ENCODE measurements at regions not wholly inside any gene's neighbourhood (a gene's known extent, or its start where the extent isn't known, plus 50 kb on each side); places are given as distances from the start of the nearest gene placed in this dataset.

DNA sequence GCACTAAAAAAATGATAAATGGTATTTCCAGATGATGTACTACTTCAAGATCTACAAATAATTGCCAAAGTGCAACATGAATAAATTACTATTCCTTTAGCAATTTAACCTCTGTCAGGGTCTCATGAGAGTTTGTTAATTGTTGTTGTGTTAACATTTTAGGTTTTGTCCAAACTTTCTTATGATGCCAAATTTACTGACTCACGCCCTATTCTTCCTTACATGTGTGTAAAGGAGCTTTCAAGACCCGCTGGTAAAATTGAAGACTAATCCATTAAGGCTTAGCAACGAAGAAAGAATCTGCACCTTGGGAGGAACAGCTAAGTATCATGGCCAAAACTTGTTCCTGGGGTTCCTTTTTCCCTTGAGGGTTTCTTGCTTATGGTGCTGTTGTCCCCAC, 252.7 kb upstream of the JADE1 start:
- Mint-ChIP-seq H3K27me3 (peaks cover 8% of the 10 kb centered on the region), H3K9me3 (ENCODE audit: low read depth) (no peaks in the 10 kb centered on the region)
- intact Hi-C loops (cut with DNase I, micrococcal nuclease) = loop anchor here in 1 of 2 experiments (10.0 kb wide), 1 partner anchor 548 kb away; no protein-coding TSS in a partner anchor

DNA sequence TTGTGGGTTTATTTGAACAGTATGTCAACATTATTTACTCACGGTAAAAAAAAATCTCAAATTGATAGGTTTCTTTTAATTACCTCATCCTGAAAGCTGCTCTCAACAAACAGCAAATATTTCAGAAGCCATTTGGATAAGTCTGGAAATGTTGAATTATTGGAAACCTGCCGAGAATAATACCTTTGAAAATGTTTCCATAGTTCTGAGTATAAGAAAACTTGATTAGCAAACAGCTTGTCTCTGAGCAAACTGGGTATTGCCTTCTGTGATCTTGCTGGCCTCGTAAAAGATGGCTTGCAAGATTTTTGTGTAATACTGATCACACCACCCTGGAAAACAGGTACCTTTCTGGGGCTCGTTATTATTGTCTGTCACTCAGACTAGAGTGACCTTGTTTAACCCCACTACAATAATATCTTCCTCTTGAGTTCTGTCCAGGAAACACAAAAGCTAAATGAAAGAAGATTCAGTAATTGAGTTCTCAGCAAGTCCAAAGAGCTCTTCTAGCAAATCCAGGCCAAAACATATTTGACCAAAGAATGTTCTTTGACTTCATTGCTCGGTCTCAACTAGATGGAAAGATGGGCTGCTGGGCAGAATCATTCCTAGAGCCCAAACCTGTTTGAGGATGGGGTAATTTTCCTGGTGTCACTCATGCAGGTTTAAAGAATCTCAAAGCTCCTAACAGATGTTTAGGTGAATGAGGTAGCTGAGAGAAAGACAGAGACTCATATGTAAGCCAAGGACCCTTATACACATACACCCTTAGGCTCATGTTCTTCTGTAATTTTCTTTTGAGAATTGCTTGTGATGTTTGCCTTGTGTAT, 255.6 kb upstream of the JADE1 start:
- no peak overlapping the region for H3K27ac Mint-ChIP-seq
- no peaks in the 10 kb centered on the region for H3K36me3 Mint-ChIP-seq (ENCODE audit: low read depth)
- peak; percentile 8 for ATAC-seq
- ChIA-PET CTCF (interaction anchor here (0.6 to 2.9 kb wide), 5 partner anchors 10 to 99 kb away, joined by 3 to 12 read pairs (median 3); no protein-coding TSS in a partner anchor), POLR2A (interaction anchor here (0.5 to 0.6 kb wide), 2 partner anchors 135 to 260 kb away, joined by 3 read pairs; no protein-coding TSS in a partner anchor)
- no peak for DNase-seq
- peaks cover 13% of the 10 kb centered on the region for H3K4me1 Mint-ChIP-seq
- no peaks in the 10 kb centered on the region for H3K9me3 Mint-ChIP-seq (ENCODE audit: low read depth)
- H3K27me3 Mint-ChIP-seq = peaks cover 8% of the 10 kb centered on the region
- H3K4me3 Mint-ChIP-seq = peak overlapping the region; percentile 76
- intact Hi-C loops (cut with DNase I, micrococcal nuclease) = loop anchor here (5.0 to 10.0 kb wide), 3 partner anchors 102 to 551 kb away; no protein-coding TSS in a partner anchor

More for the DNA sequence above, 252.7 kb upstream of the JADE1 start:
- ATAC-seq (no peak), DNase-seq (no peak)
- Mint-ChIP-seq H3K4me1 (peaks cover 13% of the 10 kb centered on the region), H3K27ac (no peak overlapping the region), H3K4me3 (no peak overlapping the region), H3K36me3 (ENCODE audit: low read depth) (no peaks in the 10 kb centered on the region)
- CTCF ChIA-PET = interaction anchor here (1.0 kb wide), 1 partner anchor 18 kb away, joined by 9 read pairs; no protein-coding TSS in a partner anchor
- POLR2A ChIA-PET = no interaction called here

DNA sequence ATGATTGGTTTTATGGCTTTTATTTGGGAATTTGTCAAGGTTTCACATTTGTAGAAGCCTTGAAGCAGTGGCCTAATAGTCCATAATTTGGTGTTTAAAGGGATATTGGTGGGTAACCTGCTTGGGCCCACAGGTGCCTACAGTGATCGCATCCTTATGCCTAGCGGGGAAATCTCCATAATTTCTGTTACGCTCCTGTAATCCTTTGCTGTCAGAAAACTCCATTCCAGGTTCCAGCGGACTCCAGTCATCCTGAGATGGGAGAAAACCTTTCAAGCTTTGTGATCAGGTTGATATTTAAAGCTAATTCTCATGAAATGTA, 257.0 kb upstream of the JADE1 start:
- H3K27me3 Mint-ChIP-seq = peaks cover 8% of the 10 kb centered on the region
- POLR2A ChIA-PET = interaction anchor here (0.6 kb wide), 1 partner anchor 110 kb away, joined by 4 read pairs; no protein-coding TSS in a partner anchor
- H3K27ac Mint-ChIP-seq = no peak overlapping the region
- DNase-seq (no peak), ATAC-seq (no peak)
- CTCF ChIA-PET = interaction anchor here (0.9 to 2.9 kb wide), 5 partner anchors 11 to 99 kb away, joined by 3 to 12 read pairs (median 4); no protein-coding TSS in a partner anchor
- no peaks in the 10 kb centered on the region for H3K9me3 Mint-ChIP-seq (ENCODE audit: low read depth)
- peaks cover 13% of the 10 kb centered on the region for H3K4me1 Mint-ChIP-seq
- no peaks in the 10 kb centered on the region for H3K36me3 Mint-ChIP-seq (ENCODE audit: low read depth)
- intact Hi-C loops (cut with DNase I, micrococcal nuclease) = loop anchor here (5.0 to 10.0 kb wide), 3 partner anchors 100 to 552 kb away; no protein-coding TSS in a partner anchor
- peak overlapping the region; percentile 76 for H3K4me3 Mint-ChIP-seq

DNA sequence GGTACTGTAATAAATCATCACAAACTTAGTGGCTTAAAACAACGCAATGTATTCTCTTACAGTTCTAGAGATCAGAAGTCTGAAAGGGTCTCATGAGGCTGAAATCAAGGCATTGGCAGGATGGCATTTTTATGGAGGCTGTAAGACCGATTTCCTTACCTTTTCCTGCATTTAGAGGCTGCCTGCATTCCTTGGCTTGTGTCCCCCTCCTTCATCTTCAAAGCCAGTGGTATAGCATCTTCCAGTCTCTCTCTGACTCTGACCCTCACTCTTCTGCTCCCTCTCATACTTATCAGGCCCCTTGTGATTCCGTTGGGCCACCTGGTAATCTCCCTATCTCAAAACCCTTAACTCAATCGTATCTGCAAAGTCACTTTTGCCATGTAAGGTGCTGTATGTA, 258.2 kb upstream of the JADE1 start:
- CTCF ChIA-PET = no interaction called here
- H3K27ac Mint-ChIP-seq = no peak overlapping the region
- H3K36me3 Mint-ChIP-seq (ENCODE audit: low read depth) = no peaks in the 10 kb centered on the region
- H3K9me3 Mint-ChIP-seq (ENCODE audit: low read depth) = no peaks in the 10 kb centered on the region
- DNase-seq (no peak), ATAC-seq (no peak)
- intact Hi-C loops (cut with DNase I, micrococcal nuclease) = loop anchor here (5.0 to 10.0 kb wide), 3 partner anchors 99 to 554 kb away; no protein-coding TSS in a partner anchor
- POLR2A ChIA-PET = no interaction called here
- peaks cover 13% of the 10 kb centered on the region for H3K4me1 Mint-ChIP-seq
- H3K4me3 Mint-ChIP-seq = no peak overlapping the region
- peaks cover 8% of the 10 kb centered on the region for H3K27me3 Mint-ChIP-seq

DNA sequence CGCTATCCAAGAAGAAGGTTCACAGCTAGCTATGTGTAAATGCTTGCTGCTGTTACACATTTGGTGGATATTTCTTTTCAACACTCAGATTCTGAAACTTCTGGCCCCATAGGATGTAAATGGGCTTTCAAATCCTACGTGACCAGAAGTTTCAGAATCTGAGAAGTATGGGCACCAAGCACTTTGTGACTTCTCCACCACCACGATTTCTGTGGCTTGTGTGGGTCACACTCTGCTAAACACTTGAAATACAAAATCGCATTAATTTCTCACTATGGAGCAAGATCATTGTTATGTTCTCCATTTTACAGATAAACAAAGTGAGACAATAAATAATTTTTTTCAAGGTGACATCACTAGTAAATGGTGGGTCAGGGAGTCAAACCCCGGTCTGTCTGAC, 259.4 kb upstream of the JADE1 start:
- DNase-seq (no peak), ATAC-seq (no peak)
- ChIA-PET POLR2A (no interaction called here), CTCF (no interaction called here)
- Mint-ChIP-seq H3K9me3 (ENCODE audit: low read depth) (no peaks in the 10 kb centered on the region), H3K27me3 (peaks cover 8% of the 10 kb centered on the region), H3K4me1 (peaks cover 13% of the 10 kb centered on the region), H3K36me3 (ENCODE audit: low read depth) (no peaks in the 10 kb centered on the region), H3K4me3 (no peak overlapping the region), H3K27ac (no peak overlapping the region)
- intact Hi-C loops (cut with DNase I, micrococcal nuclease) = loop anchor here (5.0 to 10.0 kb wide), 3 partner anchors 98 to 555 kb away; no protein-coding TSS in a partner anchor

DNA sequence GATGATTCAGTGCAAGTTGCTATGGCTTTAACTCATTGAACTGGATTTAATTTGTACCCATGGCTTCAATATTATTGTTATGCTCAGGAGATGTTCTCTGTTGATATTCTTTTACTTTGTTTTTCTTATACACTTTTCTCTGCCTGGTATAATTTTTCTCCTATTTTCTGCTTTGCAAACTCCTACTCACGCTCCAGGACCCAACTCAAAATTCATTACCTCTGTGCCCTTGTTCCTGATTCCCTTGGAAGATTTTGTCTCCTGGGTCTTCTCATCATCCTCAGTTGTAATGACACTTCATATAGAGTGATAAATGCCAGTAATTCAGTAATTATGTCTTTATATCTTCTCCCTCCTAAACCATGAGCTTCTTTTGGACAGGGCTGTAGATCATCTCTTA, 259.9 kb upstream of the JADE1 start:
- no peaks in the 10 kb centered on the region for H3K9me3 Mint-ChIP-seq (ENCODE audit: low read depth)
- intact Hi-C loops (cut with DNase I, micrococcal nuclease) = loop anchor here (5.0 to 10.0 kb wide), 3 partner anchors 97 to 555 kb away; no protein-coding TSS in a partner anchor
- H3K27ac Mint-ChIP-seq = no peak overlapping the region
- no peaks in the 10 kb centered on the region for H3K36me3 Mint-ChIP-seq (ENCODE audit: low read depth)
- CTCF ChIA-PET = no interaction called here
- H3K27me3 Mint-ChIP-seq = peaks cover 8% of the 10 kb centered on the region
- DNase-seq (no peak), ATAC-seq (no peak)
- POLR2A ChIA-PET = no interaction called here
- no peak overlapping the region for H3K4me3 Mint-ChIP-seq
- H3K4me1 Mint-ChIP-seq = peaks cover 13% of the 10 kb centered on the region

DNA sequence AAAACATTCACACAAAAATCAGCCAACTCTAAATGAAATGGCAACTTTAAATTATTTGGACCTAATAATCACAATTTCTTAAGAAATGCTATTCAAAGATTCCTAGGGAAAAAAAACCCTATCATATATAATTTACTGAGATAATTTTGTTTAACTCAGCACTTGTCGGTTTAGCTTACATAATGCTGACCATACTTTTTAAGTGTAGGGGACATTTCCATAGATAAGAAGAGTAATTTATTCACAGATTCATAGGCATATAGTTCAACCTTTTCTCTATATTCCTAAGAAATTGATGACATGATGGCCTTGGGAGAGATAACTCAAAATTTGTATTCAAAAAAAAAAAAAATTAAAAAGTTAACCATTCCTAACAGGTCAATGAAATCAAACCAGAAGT, 260.8 kb upstream of the PGRMC2 start:
- ATAC-seq (no peak), DNase-seq (no peak)
- H3K4me3 Mint-ChIP-seq = no peak overlapping the region
- POLR2A ChIA-PET = no interaction called here
- CTCF ChIA-PET = interaction anchor here (0.6 kb wide), 1 partner anchor 326 kb away, joined by 3 read pairs; no protein-coding TSS in a partner anchor
- no peaks in the 10 kb centered on the region for H3K36me3 Mint-ChIP-seq (ENCODE audit: low read depth)
- H3K27ac Mint-ChIP-seq = no peak overlapping the region
- intact Hi-C loops (cut with DNase I, micrococcal nuclease) = no loop called here
- no peaks in the 10 kb centered on the region for H3K9me3 Mint-ChIP-seq (ENCODE audit: low read depth)
- H3K27me3 Mint-ChIP-seq = peaks cover 8% of the 10 kb centered on the region
- H3K4me1 Mint-ChIP-seq = peaks cover 9% of the 10 kb centered on the region

DNA sequence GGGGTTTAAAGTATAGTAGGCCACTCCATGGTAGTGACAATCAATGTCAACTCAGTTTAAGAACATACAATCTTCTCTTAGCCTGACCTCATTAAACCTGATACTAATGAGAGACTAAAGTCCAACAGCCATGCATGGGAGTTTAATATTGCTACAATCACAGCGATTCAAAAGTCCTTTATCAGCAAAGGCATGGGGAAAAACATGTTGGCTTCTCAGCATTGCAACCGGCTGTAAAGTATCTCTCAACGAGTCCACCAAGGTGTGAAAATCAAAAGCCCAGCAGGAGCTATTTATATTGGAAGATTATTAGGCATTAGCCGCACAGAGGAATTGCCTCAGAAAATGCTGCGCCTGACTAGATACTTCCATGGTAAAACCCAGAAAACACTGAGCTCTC, 256.7 kb upstream of the PGRMC2 start:
- ChIA-PET CTCF (interaction anchor here (0.9 to 1.2 kb wide), 2 partner anchors 11 to 90 kb away, joined by 3 read pairs; no protein-coding TSS in a partner anchor), POLR2A (no interaction called here)
- H3K27ac Mint-ChIP-seq = no peak overlapping the region
- H3K36me3 Mint-ChIP-seq (ENCODE audit: low read depth) = no peaks in the 10 kb centered on the region
- H3K9me3 Mint-ChIP-seq (ENCODE audit: low read depth) = no peaks in the 10 kb centered on the region
- intact Hi-C loops (cut with DNase I, micrococcal nuclease) = no loop called here
- no peak overlapping the region for H3K4me3 Mint-ChIP-seq
- H3K27me3 Mint-ChIP-seq = no peaks in the 10 kb centered on the region
- H3K4me1 Mint-ChIP-seq = no peaks in the 10 kb centered on the region
- DNase-seq (no peak), ATAC-seq (no peak)

DNA sequence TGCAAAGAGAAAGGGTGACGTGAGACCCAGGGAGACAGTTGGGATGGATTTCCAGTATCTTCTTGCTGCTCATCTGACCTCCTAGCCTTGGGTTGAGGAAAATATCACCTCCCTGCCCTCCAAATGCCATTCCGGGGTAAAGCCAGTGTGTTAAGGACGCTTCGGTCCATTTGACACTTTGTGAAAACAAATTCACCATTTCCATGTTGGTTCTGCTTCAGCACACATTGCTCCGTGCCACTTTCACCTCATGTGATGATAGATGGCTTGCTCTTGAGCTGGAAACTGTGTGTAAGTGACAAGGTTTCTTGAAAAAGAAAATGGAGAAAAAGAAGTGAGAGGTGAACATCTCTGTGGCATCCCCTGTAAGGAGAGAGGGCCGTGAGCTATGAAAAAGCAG, 256.1 kb upstream of the PGRMC2 start:
- no peaks in the 10 kb centered on the region for H3K4me1 Mint-ChIP-seq
- H3K9me3 Mint-ChIP-seq (ENCODE audit: low read depth) = no peaks in the 10 kb centered on the region
- no peaks in the 10 kb centered on the region for H3K27me3 Mint-ChIP-seq
- no peak for DNase-seq
- H3K27ac Mint-ChIP-seq = no peak overlapping the region
- ATAC-seq = no peak
- no peak overlapping the region for H3K4me3 Mint-ChIP-seq
- ChIA-PET POLR2A (no interaction called here), CTCF (interaction anchor here (0.9 to 1.2 kb wide), 2 partner anchors 12 to 89 kb away, joined by 3 read pairs; no protein-coding TSS in a partner anchor)
- H3K36me3 Mint-ChIP-seq (ENCODE audit: low read depth) = no peaks in the 10 kb centered on the region
- intact Hi-C loops (cut with DNase I, micrococcal nuclease) = no loop called here

DNA sequence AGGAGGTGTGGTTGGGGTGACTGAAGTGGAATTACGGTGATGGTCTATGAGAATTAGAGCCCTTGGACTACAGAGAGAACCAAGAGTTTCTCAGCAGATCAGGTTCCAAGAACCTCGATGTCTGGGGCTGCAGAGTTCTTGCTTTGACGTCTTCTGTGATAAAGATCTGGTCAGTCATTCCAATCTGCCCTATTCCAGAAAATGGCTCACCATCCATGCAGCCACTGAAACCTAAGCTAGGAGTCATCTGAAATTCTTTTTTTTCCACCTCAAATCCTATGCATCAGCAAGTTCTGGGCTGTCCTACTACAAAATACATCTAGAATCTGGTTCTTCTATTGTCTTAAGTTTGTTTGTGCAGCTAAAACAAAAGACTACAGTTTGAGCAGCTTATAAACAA, 254.4 kb upstream of the PGRMC2 start:
- ChIA-PET POLR2A (no interaction called here), CTCF (interaction anchor here (0.7 to 1.0 kb wide), 2 partner anchors 19 to 969 kb away, joined by 3 read pairs; no protein-coding TSS in a partner anchor)
- ATAC-seq (no peak), DNase-seq (no peak)
- Mint-ChIP-seq H3K27ac (no peak overlapping the region), H3K4me3 (no peak overlapping the region), H3K27me3 (no peaks in the 10 kb centered on the region), H3K4me1 (no peaks in the 10 kb centered on the region), H3K9me3 (ENCODE audit: low read depth) (no peaks in the 10 kb centered on the region), H3K36me3 (ENCODE audit: low read depth) (no peaks in the 10 kb centered on the region)
- intact Hi-C loops (cut with DNase I, micrococcal nuclease) = no loop called here

DNA sequence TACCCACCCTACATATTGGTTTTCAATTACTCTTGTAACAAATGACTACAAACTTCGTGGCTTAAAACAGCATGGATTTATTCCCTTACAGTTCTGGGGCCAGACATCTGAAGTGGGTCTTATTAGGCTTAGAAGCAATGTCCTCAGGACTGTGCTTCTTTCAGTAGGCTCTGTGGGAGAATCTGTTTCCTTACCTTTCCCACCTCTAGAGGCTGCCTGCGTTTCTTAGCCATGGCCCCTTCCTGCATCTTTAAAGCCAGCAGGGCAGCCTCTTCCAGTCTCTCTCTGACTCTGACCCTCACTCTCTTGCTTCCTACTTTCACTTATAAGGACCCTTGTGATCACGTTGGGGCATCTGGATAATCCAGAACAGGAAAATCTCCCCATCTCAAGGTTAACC, 252.5 kb upstream of the PGRMC2 start:
- DNase-seq (no peak), ATAC-seq (no peak)
- Mint-ChIP-seq H3K27me3 (peaks cover 2% of the 10 kb centered on the region), H3K9me3 (ENCODE audit: low read depth) (no peaks in the 10 kb centered on the region), H3K27ac (no peak overlapping the region), H3K4me3 (no peak overlapping the region), H3K4me1 (no peaks in the 10 kb centered on the region), H3K36me3 (ENCODE audit: low read depth) (no peaks in the 10 kb centered on the region)
- intact Hi-C loops (cut with DNase I, micrococcal nuclease) = no loop called here
- CTCF ChIA-PET = no interaction called here
- POLR2A ChIA-PET = no interaction called here

Data from activated CD4-positive, alpha-beta T cell treated with anti-CD3 and anti-CD28 coated beads for 36 hours (primary cell).